ENCODE measurements at regions not wholly inside any gene's neighbourhood (a gene's known extent, or its start where the extent isn't known, plus 50 kb on each side); places are given as distances from the start of the nearest gene placed in this dataset.
"Not testable (repeated sequence)": the region's sequence is repeated elsewhere in the genome, so short reads cannot be mapped to it uniquely, and the experiment has no call there.

GRCh38 chr14:25322784-25323183 lies 272.8 kb upstream of the STXBP6 start:
- no peak for DNase-seq (ENCODE audit: low read depth)

- DNase-seq (ENCODE audit: low read depth): not testable (repeated sequence)
Measured at GRCh38 chr14:25316007-25316406, 266.1 kb upstream of the STXBP6 start.

- DNase-seq (ENCODE audit: low read depth): no peak
Measured at GRCh38 chr14:25308244-25308643, 258.3 kb upstream of the STXBP6 start.

GRCh38 chr14:25303934-25304333 lies 254.0 kb upstream of the STXBP6 start:
- no peak for DNase-seq (ENCODE audit: low read depth)

GRCh38 chr14:25298238-25298637 lies 248.3 kb upstream of the STXBP6 start:
- no peak for DNase-seq (ENCODE audit: low read depth)

GRCh38 chr14:25290154-25290553 lies 240.2 kb upstream of the STXBP6 start:
- not testable (repeated sequence) for DNase-seq (ENCODE audit: low read depth)

- DNase-seq (ENCODE audit: low read depth): no peak
Measured at GRCh38 chr14:25274529-25274928, 224.6 kb upstream of the STXBP6 start.

GRCh38 chr14:25267186-25267585 lies 217.2 kb upstream of the STXBP6 start:
- DNase-seq (ENCODE audit: low read depth): no peak

- no peak for DNase-seq (ENCODE audit: low read depth)
Measured at GRCh38 chr14:25259470-25259869, 209.5 kb upstream of the STXBP6 start.

GRCh38 chr14:25252793-25253192 lies 202.8 kb upstream of the STXBP6 start:
- DNase-seq (ENCODE audit: low read depth): no peak

GRCh38 chr14:25250516-25250915 lies 200.6 kb upstream of the STXBP6 start:
- DNase-seq (ENCODE audit: low read depth): no peak

- DNase-seq (ENCODE audit: low read depth): no peak
Measured at GRCh38 chr14:25247609-25248008, 197.7 kb upstream of the STXBP6 start.

GRCh38 chr14:25246751-25247150 lies 196.8 kb upstream of the STXBP6 start:
- no peak for DNase-seq (ENCODE audit: low read depth)

GRCh38 chr14:25239170-25239569 lies 189.2 kb upstream of the STXBP6 start:
- no peak for DNase-seq (ENCODE audit: low read depth)

GRCh38 chr14:25237845-25238244 lies 187.9 kb upstream of the STXBP6 start:
- DNase-seq (ENCODE audit: low read depth): no peak

- DNase-seq (ENCODE audit: low read depth): no peak
Measured at GRCh38 chr14:25233613-25234012, 183.7 kb upstream of the STXBP6 start.

GRCh38 chr14:25231004-25231403 lies 181.1 kb upstream of the STXBP6 start:
- no peak for DNase-seq (ENCODE audit: low read depth)

- no peak for DNase-seq (ENCODE audit: low read depth)
Measured at GRCh38 chr14:25226214-25226613, 176.3 kb upstream of the STXBP6 start.

- DNase-seq (ENCODE audit: low read depth): no peak
Measured at GRCh38 chr14:25222256-25222655, 172.3 kb upstream of the STXBP6 start.

GRCh38 chr14:25220514-25220913 lies 170.6 kb upstream of the STXBP6 start:
- DNase-seq (ENCODE audit: low read depth): no peak

- DNase-seq (ENCODE audit: low read depth): no peak
Measured at GRCh38 chr14:25215607-25216006, 165.7 kb upstream of the STXBP6 start.

GRCh38 chr14:25197885-25198284 lies 147.9 kb upstream of the STXBP6 start:
- no peak for DNase-seq (ENCODE audit: low read depth)

- no peak for DNase-seq (ENCODE audit: low read depth)
Measured at GRCh38 chr14:25180221-25180620, 130.3 kb upstream of the STXBP6 start.

GRCh38 chr14:25178255-25178654 lies 128.3 kb upstream of the STXBP6 start:
- DNase-seq (ENCODE audit: low read depth): no peak

Data from CMK (cell line).